PFSK-1 (cell line): ENCODE measurements at regions not wholly inside any gene's neighbourhood (a gene's known extent, or its start where the extent isn't known, plus 50 kb on each side); places are given as distances from the start of the nearest gene placed in this dataset.

ENCODE experiments used
- REST ChIP-seq, 2 experiments: IDR thresholded peaks; 2 replicates each; pipeline versions ENCODE4 v1.6.1 to v1.8.0; 2011 to 2012; ENCODE audit warnings: low read depth in 2 of 2, low read length in 2 of 2, control low read depth in 1 of 2, inconsistent platforms in 1 of 2, mild to moderate bottlenecking in 1 of 2, moderate library complexity in 1 of 2; ENCODE audit not compliant: insufficient read depth in 1 of 2
- TAF1 ChIP-seq: IDR thresholded peaks from 2 replicates; pipeline ENCODE4 v1.6.1; 2012; ENCODE audit warnings: low read length, control low read depth, borderline replicate concordance; ENCODE audit not compliant: insufficient read depth

GRCh38 chr12:65647074-65647473 is 177.2 kb upstream of the HMGA2 start:
- TF ChIP-seq REST (IDR thresholded peaks at IDR 0.05; ENCODE audit: insufficient read depth in 1 of 2, low read depth in 2 of 2, low read length in 2 of 2), result no peak
- TF ChIP-seq TAF1, result no peak
